NCI-H146 treated with DMSO at 0.1 percent for 48 hours (cell line): ENCODE measurements at regions not wholly inside any gene's neighbourhood (a gene's known extent, or its start where the extent isn't known, plus 50 kb on each side); places are given as distances from the start of the nearest gene placed in this dataset.
"Not testable (repeated sequence)": the region's sequence is repeated elsewhere in the genome, so short reads cannot be mapped to it uniquely, and the experiment has no call there.

Source experiments
- DNase-seq: peaks from one replicate; lab custom pipeline; 2025; ENCODE audit not compliant: unreplicated experiment; lab: John Stamatoyannopoulos, UW

- DNase-seq, result no peak
Measured at GRCh38 chr19:28578208-28578607, 634.7 kb downstream of the UQCRFS1 start.

- DNase-seq, result no peak
Measured at GRCh38 chr19:28577666-28578065, 635.3 kb downstream of the UQCRFS1 start.

DNA sequence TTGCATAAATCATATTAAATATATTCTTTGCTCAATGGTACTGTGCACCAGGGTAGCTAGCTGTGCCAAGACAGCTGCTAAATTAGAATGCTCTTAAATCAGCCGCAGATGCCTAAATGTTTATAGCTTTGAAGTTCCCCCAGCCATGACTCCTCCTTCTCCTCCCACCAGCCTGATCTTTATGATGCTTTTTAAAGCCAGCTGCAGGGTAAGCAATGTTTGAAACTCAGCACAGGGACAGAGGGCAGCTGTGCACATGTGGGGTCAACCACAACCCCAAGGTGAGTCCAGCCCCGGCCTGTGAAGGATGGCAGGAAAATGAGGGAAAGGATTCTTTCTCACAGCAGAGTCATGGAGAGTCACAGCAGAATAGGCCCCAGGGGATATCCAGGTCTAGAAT lies 635.7 kb downstream of the UQCRFS1 start:
- no peak for DNase-seq

DNA sequence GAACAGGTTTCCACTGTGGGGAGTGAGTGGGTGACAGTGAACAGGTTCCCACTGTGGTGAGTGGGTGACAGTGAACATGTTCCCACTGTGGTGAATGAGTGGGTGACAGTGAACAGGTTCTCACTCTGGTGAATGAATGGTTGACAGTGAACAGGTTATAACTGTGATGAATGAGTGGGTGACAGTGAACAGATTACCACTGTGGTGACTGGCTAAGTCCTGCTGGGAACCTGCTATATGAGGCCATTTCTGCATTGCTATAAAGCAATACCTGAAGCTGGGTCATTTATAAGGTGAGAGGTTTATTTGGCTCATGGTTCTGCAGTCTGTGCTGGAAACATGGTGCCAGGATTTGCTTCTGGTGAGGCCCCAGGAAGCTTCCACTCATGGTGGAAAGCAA lies 637.1 kb downstream of the UQCRFS1 start:
- DNase-seq, result no peak

DNA sequence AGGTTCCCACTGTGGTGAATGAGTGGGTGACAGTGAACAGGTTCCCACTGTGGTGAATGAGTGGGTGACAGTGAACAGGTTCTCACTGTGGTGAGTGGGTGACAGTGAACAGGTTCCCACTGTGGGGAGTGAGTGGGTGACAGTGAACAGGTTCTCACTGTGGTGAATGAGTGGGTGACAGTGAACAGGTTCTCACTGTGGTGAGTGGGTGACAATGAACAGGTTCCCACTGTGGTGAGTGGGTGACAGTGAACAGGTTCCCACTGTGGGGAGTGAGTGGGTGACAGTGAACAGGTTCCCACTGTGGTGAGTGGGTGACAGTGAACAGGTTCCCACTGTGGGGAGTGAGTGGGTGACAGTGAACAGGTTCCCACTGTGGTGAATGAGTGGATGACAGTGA lies 637.6 kb downstream of the UQCRFS1 start:
- not testable (repeated sequence) for DNase-seq

- DNase-seq, result no peak
Measured at GRCh38 chr19:28574212-28574611, 638.7 kb downstream of the UQCRFS1 start.

GRCh38 chr19:28569132-28570131 lies 643.5 kb downstream of the UQCRFS1 start:
- DNase-seq, result no peak

- DNase-seq, result no peak
Measured at GRCh38 chr19:28567834-28568233, 645.1 kb downstream of the UQCRFS1 start.

DNA sequence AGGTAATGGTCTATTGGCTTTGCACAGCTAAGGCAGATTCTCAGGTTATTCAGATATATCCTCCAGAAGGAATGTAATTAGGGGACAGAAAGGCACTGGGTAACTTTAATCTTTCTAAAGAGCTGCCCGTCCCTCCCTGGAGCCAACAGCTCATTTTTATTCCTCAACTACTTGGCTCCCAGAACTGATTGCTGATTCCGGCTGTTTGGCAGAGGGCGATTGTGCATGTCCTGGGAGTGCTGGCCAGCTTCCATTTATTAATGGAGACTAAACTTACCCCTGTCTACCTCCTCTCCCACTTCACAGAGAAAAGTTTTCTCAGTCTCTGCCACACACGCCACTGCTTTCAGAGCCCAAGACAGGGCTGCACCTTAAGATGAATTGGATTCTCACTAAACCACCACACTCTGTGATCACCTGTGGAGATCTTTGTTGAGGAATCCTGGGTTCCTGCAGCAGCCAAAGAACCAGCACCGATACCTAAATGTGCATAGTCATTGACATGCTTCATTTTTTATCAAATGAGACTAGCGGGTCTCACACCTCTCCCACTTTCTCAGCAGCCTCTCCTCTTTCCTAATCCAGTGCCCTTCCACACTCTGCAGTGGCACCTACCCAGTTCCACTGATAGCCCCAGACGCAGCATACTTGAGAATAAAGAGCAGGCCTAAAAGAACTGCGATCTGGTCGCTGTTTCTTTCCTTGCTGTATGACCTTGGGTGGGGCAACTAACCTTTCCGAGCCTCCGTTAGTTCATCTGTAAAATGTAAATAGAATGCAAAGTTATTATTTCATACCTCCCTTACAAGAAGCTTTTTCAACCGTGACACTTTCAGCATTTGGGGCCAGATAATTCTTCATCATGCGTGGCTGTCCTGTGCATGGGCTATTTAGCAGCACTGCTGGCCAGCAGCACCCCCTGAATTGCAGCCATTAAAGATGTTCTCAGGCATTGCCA lies 648.7 kb downstream of the UQCRFS1 start:
- DNase-seq, result no peak

DNA sequence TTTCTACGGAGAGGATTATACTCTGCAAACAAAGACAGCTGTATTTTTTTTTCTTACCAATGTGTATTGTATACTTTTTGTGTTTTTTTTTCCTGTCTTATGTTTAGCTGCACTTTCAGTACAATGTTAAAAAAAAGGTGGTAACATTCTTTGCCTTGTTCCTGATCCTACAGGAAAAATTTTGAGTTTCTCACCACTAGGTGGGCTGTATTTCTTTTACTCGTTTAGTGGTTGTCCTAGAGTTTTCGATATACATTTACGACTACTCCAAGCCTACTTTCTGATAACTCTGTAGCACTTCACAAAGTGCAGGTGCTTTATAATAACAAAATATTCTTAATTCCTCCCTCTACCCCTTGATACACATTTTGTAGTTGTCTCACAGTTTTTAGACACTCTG lies 652.2 kb downstream of the UQCRFS1 start:
- no peak for DNase-seq

DNA sequence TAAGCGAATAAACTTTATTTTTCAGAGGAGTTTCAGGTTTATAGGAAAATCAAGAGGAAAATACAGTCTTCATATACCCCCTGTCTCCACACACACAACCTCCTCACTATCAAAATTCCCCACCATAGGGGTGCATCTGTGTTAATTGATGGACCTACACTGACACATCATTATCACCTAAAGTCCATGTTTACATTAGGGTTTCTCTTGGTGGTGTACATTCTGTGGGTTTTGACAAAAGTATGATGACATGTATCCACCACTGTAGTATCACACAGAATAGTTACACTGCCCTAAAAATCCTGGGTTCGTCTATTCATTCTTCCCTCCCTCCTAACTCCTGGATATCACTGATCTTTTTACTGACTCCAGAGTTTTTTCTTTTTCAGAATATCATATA lies 654.2 kb downstream of the UQCRFS1 start:
- no peak for DNase-seq

DNA sequence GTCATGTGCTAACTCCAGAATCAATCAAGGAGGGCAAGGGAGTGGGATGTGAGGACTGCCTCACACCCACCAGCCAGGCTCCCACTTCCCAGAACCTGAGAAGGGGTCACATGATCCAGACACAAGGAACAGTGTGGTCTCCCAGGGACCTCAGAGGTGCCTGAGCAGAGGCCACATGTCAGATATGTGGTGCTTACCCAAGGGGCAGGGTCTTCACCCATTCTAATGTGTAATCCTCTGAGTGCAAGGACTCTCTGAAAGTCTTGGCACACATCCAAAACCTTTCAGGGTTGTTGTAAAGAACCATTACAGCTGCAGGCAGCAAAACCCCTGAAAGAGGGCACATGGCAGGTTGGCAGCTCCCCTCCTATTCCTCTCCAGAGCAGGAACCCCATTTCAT lies 656.6 kb downstream of the UQCRFS1 start:
- no peak for DNase-seq

- no peak for DNase-seq
Measured at GRCh38 chr19:28555317-28555716, 657.6 kb downstream of the UQCRFS1 start.

GRCh38 chr19:28554321-28555091 lies 658.4 kb downstream of the UQCRFS1 start:
- DNase-seq, result no peak

GRCh38 chr19:28553764-28554163 lies 659.2 kb downstream of the UQCRFS1 start:
- no peak for DNase-seq

DNA sequence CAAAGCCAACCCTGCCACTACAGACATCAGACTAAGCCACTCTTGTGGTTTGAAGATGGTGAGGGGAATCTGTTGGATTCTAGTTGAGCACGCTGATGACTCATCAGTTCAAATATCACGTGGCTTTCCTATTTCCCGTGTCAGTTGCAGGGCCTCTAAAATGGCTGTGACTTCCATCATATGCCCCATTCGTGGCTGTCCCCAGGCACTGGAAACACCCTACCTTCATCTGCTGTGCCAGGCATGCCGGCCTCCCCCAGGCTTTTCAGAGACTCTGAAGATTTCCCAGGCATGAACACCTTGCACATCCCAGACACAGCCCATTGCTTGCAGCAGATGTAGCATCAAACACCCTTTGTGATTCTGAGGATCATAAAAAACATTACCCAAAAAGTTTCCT lies 659.9 kb downstream of the UQCRFS1 start:
- DNase-seq, result no peak

- DNase-seq, result no peak
Measured at GRCh38 chr19:28549680-28550277, 663.2 kb downstream of the UQCRFS1 start.

- no peak for DNase-seq
Measured at GRCh38 chr19:28546148-28546685, 666.7 kb downstream of the UQCRFS1 start.

DNA sequence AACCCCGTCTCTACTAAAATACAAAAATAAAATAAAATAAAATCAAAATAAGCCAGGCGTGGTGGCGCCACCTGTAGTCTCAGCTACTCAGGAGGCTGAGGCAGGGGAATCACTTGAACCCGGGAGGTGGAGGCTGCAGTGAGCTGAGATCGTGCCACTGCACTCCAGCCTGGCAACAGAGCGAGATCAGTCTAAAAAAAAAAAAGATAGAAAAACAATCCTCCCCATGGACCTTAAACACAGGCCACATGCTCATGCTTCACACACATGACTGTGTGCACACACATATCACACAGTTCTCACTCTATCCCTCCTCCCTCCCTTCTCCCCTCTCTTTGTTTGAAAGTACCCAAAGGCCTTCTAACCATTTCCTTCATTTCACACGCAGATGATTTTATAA lies 667.6 kb downstream of the UQCRFS1 start:
- DNase-seq, result not testable (repeated sequence)
